ENCODE measurements at regions not wholly inside any gene's neighbourhood (a gene's known extent, or its start where the extent isn't known, plus 50 kb on each side); places are given as distances from the start of the nearest gene placed in this dataset.

- no peak overlapping the region for H3K56ac ChIP-seq (ENCODE audit: extremely low read depth, insufficient read depth, low read length)
- TF ChIP-seq, protein P1, sequence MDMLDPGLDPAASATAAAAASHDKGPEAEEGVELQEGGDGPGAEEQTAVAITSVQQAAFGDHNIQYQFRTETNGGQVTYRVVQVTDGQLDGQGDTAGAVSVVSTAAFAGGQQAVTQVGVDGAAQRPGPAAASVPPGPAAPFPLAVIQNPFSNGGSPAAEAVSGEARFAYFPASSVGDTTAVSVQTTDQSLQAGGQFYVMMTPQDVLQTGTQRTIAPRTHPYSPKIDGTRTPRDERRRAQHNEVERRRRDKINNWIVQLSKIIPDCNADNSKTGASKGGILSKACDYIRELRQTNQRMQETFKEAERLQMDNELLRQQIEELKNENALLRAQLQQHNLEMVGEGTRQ (IDR thresholded peaks at IDR 0.05; ENCODE audit: low read depth, low read length): no peak
- TF ChIP-seq CEBPB (IDR thresholded peaks at IDR 0.05; ENCODE audit: low read depth, low read length) (no peak), RAD21 (IDR thresholded peaks at IDR 0.05; ENCODE audit: low read length) (no peak), MXI1 (IDR thresholded peaks at IDR 0.05; ENCODE audit: borderline replicate concordance, low read depth, low read length) (no peak), CTCF (conservative IDR thresholded peaks at IDR 0.05; ENCODE audit: low read depth, low read length) (no peak), POLR2A (IDR thresholded peaks at IDR 0.05; ENCODE audit: low read depth, low read length) (no peak), NFE2L2 (IDR thresholded peaks at IDR 0.05; ENCODE audit: low read depth, low read length) (no peak), RFX5 (IDR thresholded peaks at IDR 0.05; ENCODE audit: low read depth, low read length) (no peak)
- TF ChIP-seq, protein P2, sequence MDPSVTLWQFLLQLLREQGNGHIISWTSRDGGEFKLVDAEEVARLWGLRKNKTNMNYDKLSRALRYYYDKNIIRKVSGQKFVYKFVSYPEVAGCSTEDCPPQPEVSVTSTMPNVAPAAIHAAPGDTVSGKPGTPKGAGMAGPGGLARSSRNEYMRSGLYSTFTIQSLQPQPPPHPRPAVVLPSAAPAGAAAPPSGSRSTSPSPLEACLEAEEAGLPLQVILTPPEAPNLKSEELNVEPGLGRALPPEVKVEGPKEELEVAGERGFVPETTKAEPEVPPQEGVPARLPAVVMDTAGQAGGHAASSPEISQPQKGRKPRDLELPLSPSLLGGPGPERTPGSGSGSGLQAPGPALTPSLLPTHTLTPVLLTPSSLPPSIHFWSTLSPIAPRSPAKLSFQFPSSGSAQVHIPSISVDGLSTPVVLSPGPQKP (IDR thresholded peaks at IDR 0.05; ENCODE audit: borderline replicate concordance, low read depth, low read length): no peak
- intact Hi-C loops (cut with micrococcal nuclease): no loop called here
- peaks cover 3% of the 10 kb centered on the region; the same call in 1 of the 2 replicates for H3K27me3 ChIP-seq (ENCODE audit: control insufficient read depth, insufficient read depth, low read length)
- in situ Hi-C loops (cut with MboI; ENCODE audit: low sequenced_read_pairs): no loop called here
- H3K4me1 ChIP-seq (ENCODE audit: control insufficient read depth, insufficient read depth, low read length): no peaks in the 10 kb centered on the region
- no peak for ATAC-seq (ENCODE audit: low read depth)
- no peak overlapping the region for H4K5ac ChIP-seq (ENCODE audit: low read depth, low read length)
- no peak for DNase-seq
- H3K27ac ChIP-seq (ENCODE audit: insufficient read depth, low read length): no peak overlapping the region
- no CpG with 5 or more reads among the region's 2 CpGs for WGBS, 2 experiments (ENCODE audit: extremely low coverage in 2 of 2, insufficient read length in 1 of 2)
- no peak overlapping the region for H3K4ac ChIP-seq (ENCODE audit: low read depth, low read length)
- ChIA-PET POLR2A (ENCODE audit: unreplicated experiment) (no interaction called here), CTCF (no interaction called here)
- no peak overlapping the region for H3K4me2 ChIP-seq (ENCODE audit: low read depth, low read length)
- no peaks in the 10 kb centered on the region for H3K79me1 ChIP-seq (ENCODE audit: low read depth in 1 of 2, low read length in 2 of 2)
- no peaks in the 10 kb centered on the region for H3K36me3 ChIP-seq (ENCODE audit: control insufficient read depth, insufficient read depth, low read length)
- H4K8ac ChIP-seq (ENCODE audit: low read depth in 2 of 2, low read length in 2 of 2): no peak overlapping the region
- no peaks in the 10 kb centered on the region for H4K20me1 ChIP-seq (ENCODE audit: insufficient read depth, low read length)
- no peak overlapping the region for H2BK120ac ChIP-seq (ENCODE audit: low read depth, low read length)
- H3K9me1 ChIP-seq (ENCODE audit: insufficient read depth, low read length): no peaks in the 10 kb centered on the region
- dilution Hi-C loops (cut with HindIII; ENCODE audit: low sequenced_read_pairs, unreplicated experiment): no loop called here
- no peak overlapping the region for H2AK9ac ChIP-seq (replicated peaks; ENCODE audit: low read depth, low read length, poor library complexity)
- no peak overlapping the region for H3K18ac ChIP-seq (ENCODE audit: low read depth, low read length)
- no peak overlapping the region for H2BK20ac ChIP-seq (ENCODE audit: low read depth, low read length)
- no peak overlapping the region for H3K14ac ChIP-seq (replicated peaks; ENCODE audit: low read depth, low read length)
- H2AFZ ChIP-seq (replicated peaks; ENCODE audit: low read length, poor library complexity): no peak overlapping the region
- H2AK5ac ChIP-seq (ENCODE audit: low read depth, low read length): no peak overlapping the region
- no peak overlapping the region for H3K23ac ChIP-seq (ENCODE audit: low read depth, low read length)
- H3K9me3 ChIP-seq (ENCODE audit: control insufficient read depth, insufficient read depth, low read length): no peaks in the 10 kb centered on the region
- H2BK15ac ChIP-seq (ENCODE audit: low read depth, low read length): no peak overlapping the region
- H4K91ac ChIP-seq (ENCODE audit: insufficient read depth, low read depth, low read length): no peak overlapping the region
- no peak overlapping the region for H3K9ac ChIP-seq (ENCODE audit: low read depth, low read length)
- BruUV-seq (replicated peaks): no TSS peak
- H2BK5ac ChIP-seq (ENCODE audit: low read depth, low read length, poor library complexity, severe bottlenecking): no peak overlapping the region
- no peak overlapping the region for H3K4me3 ChIP-seq (ENCODE audit: insufficient read depth, low read depth, low read length)
Observed at GRCh38 chr9:95684516-95684915, 167.7 kb upstream of the PTCH1 start.
